ENCODE measurements at regions not wholly inside any gene's neighbourhood (a gene's known extent, or its start where the extent isn't known, plus 50 kb on each side); places are given as distances from the start of the nearest gene placed in this dataset.

GRCh38 chr3:20361000-20361399 is 175.0 kb upstream of the SGO1 start:
- DNase-seq: no peak

- no peak for DNase-seq
Measured at GRCh38 chr3:20353286-20353685, 167.3 kb upstream of the SGO1 start.

GRCh38 chr3:20352546-20353179 is 166.7 kb upstream of the SGO1 start:
- no peak for DNase-seq

GRCh38 chr3:20350449-20350848 is 164.4 kb upstream of the SGO1 start:
- DNase-seq: no peak

- DNase-seq: no peak
Measured at GRCh38 chr3:20346916-20347315, 160.9 kb upstream of the SGO1 start.

- no peak for DNase-seq
Measured at GRCh38 chr3:20346369-20346768, 160.4 kb upstream of the SGO1 start.

- DNase-seq: no peak
Measured at GRCh38 chr3:20344400-20344959, 158.5 kb upstream of the SGO1 start.

- no peak for DNase-seq
Measured at GRCh38 chr3:20343790-20344189, 157.8 kb upstream of the SGO1 start.

GRCh38 chr3:20340324-20340928 is 154.4 kb upstream of the SGO1 start:
- peak; percentile 22 for DNase-seq

- DNase-seq: no peak
Measured at GRCh38 chr3:20336572-20336971, 150.6 kb upstream of the SGO1 start.

- DNase-seq: no peak
Measured at GRCh38 chr3:20334842-20335241, 148.8 kb upstream of the SGO1 start.

- DNase-seq: no peak
Measured at GRCh38 chr3:20327889-20328288, 141.9 kb upstream of the SGO1 start.

- DNase-seq: no peak
Measured at GRCh38 chr3:20326541-20326940, 140.5 kb upstream of the SGO1 start.

- no peak for DNase-seq
Measured at GRCh38 chr3:20325563-20325962, 139.6 kb upstream of the SGO1 start.

- no peak for DNase-seq
Measured at GRCh38 chr3:20324664-20325478, 138.9 kb upstream of the SGO1 start.

GRCh38 chr3:20323307-20323927 is 137.4 kb upstream of the SGO1 start:
- DNase-seq: no peak

GRCh38 chr3:20322085-20322484 is 136.1 kb upstream of the SGO1 start:
- DNase-seq: no peak

GRCh38 chr3:20321391-20322047 is 135.5 kb upstream of the SGO1 start:
- no peak for DNase-seq

- DNase-seq: no peak
Measured at GRCh38 chr3:20320489-20320888, 134.5 kb upstream of the SGO1 start.

GRCh38 chr3:20319551-20319950 is 133.5 kb upstream of the SGO1 start:
- DNase-seq: no peak

- DNase-seq: no peak
Measured at GRCh38 chr3:20317616-20318015, 131.6 kb upstream of the SGO1 start.

GRCh38 chr3:20316238-20316637 is 130.2 kb upstream of the SGO1 start:
- no peak for DNase-seq

- DNase-seq: no peak
Measured at GRCh38 chr3:20310629-20311028, 124.6 kb upstream of the SGO1 start.
